Epithelial cell of proximal tubule (primary cell): ENCODE measurements at regions not wholly inside any gene's neighbourhood (a gene's known extent, or its start where the extent isn't known, plus 50 kb on each side); places are given as distances from the start of the nearest gene placed in this dataset.

Experiments
- DNase-seq: peaks from one replicate; pipeline ENCODE4 v3.0.0-alpha.2; 2011; ENCODE audit warnings: low read depth
- H3K4me3 ChIP-seq: 2 replicates; pipeline ENCODE4 v1.5.1; 2011; ENCODE audit warnings: low read depth, mild to moderate bottlenecking, low read length
- TF ChIP-seq, protein P1 (sequence below): conservative IDR thresholded peaks from 2 replicates; pipeline ENCODE4 v1.5.1; 2012; ENCODE audit warnings: low read depth, mild to moderate bottlenecking, low read length

DNA sequence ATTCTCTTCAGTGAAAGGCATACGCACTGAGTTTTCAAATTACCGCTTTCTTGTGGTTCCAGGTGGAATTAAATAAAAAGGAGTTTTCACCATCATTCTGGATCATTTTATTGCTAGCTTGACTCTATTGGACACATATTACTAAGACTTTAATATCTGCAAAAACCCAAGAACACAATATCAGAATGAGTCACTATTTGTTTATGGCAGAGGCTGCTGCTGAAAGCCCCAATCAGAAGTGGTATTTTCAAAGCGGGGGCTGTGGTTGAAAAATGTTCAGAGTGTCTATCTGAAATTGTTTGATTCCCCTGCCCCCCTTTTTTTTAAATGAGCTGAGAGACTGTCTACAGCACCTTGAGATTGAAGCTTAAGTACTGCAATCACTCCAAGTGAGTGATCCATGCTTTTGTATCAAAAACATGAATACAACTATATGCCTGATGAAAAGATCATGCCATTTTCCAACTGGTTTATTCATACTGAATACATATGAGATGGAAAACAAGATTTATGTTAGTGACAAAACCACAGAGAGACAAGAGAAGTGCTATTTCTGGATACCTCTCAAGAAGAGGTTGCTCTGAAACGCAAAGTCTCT is 376.4 kb downstream of the HTR7 start:
- TF ChIP-seq, protein P1, sequence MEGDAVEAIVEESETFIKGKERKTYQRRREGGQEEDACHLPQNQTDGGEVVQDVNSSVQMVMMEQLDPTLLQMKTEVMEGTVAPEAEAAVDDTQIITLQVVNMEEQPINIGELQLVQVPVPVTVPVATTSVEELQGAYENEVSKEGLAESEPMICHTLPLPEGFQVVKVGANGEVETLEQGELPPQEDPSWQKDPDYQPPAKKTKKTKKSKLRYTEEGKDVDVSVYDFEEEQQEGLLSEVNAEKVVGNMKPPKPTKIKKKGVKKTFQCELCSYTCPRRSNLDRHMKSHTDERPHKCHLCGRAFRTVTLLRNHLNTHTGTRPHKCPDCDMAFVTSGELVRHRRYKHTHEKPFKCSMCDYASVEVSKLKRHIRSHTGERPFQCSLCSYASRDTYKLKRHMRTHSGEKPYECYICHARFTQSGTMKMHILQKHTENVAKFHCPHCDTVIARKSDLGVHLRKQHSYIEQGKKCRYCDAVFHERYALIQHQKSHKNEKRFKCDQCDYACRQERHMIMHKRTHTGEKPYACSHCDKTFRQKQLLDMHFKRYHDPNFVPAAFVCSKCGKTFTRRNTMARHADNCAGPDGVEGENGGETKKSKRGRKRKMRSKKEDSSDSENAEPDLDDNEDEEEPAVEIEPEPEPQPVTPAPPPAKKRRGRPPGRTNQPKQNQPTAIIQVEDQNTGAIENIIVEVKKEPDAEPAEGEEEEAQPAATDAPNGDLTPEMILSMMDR, result no peak
- no peak for DNase-seq
- no peak overlapping the region for H3K4me3 ChIP-seq

DNA sequence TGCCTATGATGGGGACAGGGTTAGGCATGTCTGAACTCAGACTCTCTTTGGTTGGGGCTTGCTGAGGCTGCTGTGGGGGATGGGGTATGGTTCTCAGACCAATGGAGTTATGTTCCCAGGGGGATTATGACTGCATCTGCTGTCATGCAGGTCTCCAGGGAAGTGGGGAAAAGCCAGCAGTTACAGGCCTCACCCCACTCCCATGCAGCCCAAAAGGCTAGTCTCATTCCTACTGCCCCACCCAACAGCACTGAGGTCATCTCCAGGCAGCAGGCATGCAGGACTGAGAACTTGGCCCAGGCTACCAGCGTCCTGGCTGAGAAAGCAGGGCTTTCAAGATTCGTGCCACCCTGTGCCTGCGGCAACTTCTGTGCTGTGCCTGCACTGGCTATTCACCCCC is 373.3 kb downstream of the HTR7 start:
- TF ChIP-seq, protein P1, result no peak
- no peak overlapping the region for H3K4me3 ChIP-seq
- no peak for DNase-seq

DNA sequence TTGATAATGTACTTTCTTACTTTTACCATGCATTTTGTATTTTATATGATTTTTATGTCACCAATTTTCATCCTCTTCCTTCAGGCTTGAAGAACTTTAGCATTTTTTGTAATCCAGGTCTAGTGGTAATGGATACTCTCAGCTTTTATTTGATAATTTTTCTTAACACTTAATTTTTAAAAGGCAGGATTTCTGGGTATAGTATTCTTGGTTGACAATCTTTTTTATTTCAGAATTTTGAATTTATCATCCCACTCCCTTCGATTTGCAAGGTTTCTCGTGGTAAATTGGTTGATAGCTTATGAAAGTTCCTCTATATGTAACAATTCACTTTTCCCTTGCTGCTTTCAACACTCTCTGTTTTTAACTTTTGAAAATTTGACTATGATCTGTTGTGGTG is 363.7 kb downstream of the HTR7 start:
- TF ChIP-seq, protein P1, result no peak
- no peak overlapping the region for H3K4me3 ChIP-seq
- DNase-seq, result no peak

DNA sequence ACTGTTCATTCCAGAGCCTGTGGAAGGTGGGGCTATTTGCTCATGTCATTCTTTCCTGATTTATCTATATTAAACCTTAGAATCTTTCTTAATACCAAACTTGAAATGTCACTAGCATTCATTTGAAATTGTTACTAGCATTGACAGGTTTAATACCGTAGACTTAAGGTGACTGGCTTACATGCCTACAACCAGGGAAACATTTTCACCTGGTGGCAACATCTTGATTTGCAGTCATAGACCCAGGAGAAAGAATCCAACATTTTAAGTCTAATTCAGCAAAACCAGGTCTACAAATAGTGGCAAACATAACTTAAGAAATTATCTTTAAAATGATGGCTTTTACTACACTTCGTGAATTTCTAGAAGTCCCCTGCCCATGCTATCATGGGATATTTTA is 353.7 kb downstream of the HTR7 start:
- no peak for DNase-seq
- H3K4me3 ChIP-seq, result no peak overlapping the region
- TF ChIP-seq, protein P1, result no peak

DNA sequence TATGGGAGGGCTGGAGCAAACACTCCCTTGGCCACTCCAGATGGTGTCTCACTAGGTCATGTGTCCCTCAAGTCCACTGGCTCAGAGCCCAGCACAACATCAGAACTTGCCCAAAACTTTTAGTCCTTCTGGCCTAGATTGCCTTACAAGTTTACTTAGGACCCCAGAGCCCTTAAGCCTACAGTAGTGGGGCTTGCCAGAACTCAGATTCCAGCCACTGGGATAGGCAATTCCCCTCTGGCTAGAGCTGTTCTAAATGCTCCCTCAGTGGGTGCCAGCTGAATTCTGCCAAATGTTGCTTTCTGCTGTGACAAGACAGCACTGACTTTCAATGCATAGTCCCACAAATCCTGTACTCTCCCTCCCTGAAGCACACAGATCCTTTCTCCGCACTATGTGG is 331.1 kb downstream of the HTR7 start:
- TF ChIP-seq, protein P1, result no peak
- H3K4me3 ChIP-seq, result no peak overlapping the region
- no peak for DNase-seq

DNA sequence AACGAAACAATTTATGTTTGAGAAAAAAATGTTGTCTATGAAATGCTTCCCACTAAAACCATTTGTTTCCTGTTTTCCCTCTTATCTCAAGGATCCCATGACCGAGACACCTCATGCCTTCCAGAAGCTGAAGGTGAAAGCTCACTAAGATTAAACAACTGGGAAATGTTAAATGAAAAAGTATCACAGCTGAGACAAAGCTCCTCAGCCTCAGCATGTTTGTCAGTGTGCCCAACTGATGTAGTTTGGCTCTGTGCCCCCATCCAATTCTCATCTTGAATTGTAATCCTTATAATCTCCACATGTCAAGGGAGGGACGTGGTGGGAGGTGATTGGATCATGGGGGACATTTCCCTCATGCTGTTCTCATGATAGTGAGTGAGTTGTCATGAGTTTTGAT is 327.3 kb downstream of the HTR7 start:
- TF ChIP-seq, protein P1, result no peak
- H3K4me3 ChIP-seq, result no peak overlapping the region
- DNase-seq, result no peak

DNA sequence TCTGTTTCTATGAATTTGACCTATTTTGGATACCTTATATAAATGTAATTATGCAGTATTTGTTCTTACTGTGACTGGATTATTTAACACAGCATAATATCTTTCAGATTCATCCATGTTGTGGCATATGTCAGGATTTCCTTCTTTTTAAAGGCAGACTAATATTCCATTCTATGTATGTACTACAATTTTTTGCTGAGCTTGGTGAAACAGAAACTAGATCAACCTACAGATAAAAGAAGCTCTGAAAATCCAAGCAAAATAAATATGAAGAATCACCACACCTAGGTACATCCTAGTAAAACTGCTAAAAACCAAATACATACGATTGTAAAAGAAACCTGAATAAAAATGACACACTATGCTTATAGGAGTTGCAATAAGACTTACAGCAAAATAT is 300.5 kb downstream of the HTR7 start:
- H3K4me3 ChIP-seq, result no peak overlapping the region
- no peak for DNase-seq
- TF ChIP-seq, protein P1, result no peak
